Heart left ventricle (tissue), 16 donors: ENCODE measurements at regions not wholly inside any gene's neighbourhood (a gene's known extent, or its start where the extent isn't known, plus 50 kb on each side); places are given as distances from the start of the nearest gene placed in this dataset.
A peak's percentile ranks its signal among the peaks of the same experiment; 100 is the strongest.

Experiments used
- ATAC-seq, 4 donors: fragments of 200-7000 bp; cut with Tn5 transposase; one replicate each; pipeline ENCODE4 v1.9.1; 2020 to 2022; ENCODE audit warnings: moderate library complexity in 4 of 4, mild to moderate bottlenecking in 3 of 4, moderate number of reproducible peaks in 1 of 4
- DNase-seq, 5 donors: peaks; one replicate each; pipeline ENCODE4 v3.0.0-alpha.2; 2020
- H3K27ac ChIP-seq, 12 donors: fragments of 200-600 bp; sonication (generic) in 4 of 12; one replicate each; pipeline versions ENCODE4 v1.5.0 to v1.8.0; 2016 to 2022; ENCODE audit warnings: mild to moderate bottlenecking in 2 of 12
- H3K27me3 ChIP-seq, 9 donors: fragments of 200-600 bp; sonication (generic) in 2 of 9; one replicate each; pipeline versions ENCODE4 v1.5.1 to v1.8.0; 2016 to 2022; ENCODE audit warnings: mild to moderate bottlenecking in 3 of 9
- H3K36me3 ChIP-seq, 9 donors: fragments of 200-600 bp; sonication (generic) in 2 of 9; one replicate each; pipeline versions ENCODE4 v1.5.0 to v1.8.0; 2018 to 2022; ENCODE audit warnings: mild to moderate bottlenecking in 2 of 9
- H3K4me1 ChIP-seq, 12 donors: fragments of 200-600 bp; sonication (generic) in 4 of 12; one replicate each; pipeline versions ENCODE4 v1.5.0 to v1.8.0; 2016 to 2022; ENCODE audit warnings: mild to moderate bottlenecking in 3 of 12
- H3K4me3 ChIP-seq, 12 donors: fragments of 200-600 bp; sonication (generic) in 4 of 12; one replicate each; pipeline versions ENCODE4 v1.5.0 to v1.8.0; 2017 to 2022; ENCODE audit warnings: mild to moderate bottlenecking in 9 of 12, moderate library complexity in 4 of 12
- H3K9me3 ChIP-seq, 12 donors: fragments of 200-600 bp; sonication (generic) in 4 of 12; one replicate each; pipeline versions ENCODE4 v1.5.0 to v1.8.0; 2016 to 2022; ENCODE audit warnings: mild to moderate bottlenecking in 1 of 12
- CTCF ChIP-seq, 12 donors: fragments of 200-600 bp; sonication (generic) in 4 of 12; IDR thresholded peaks; one replicate each; pipeline versions ENCODE4 v1.5.0 to v1.8.0; 2018 to 2022; ENCODE audit warnings: antibody characterized with exemption in 12 of 12, mild to moderate bottlenecking in 5 of 12
- POLR2A ChIP-seq, 2 donors: fragments of 450-650 bp; IDR thresholded peaks; one replicate each; pipeline ENCODE4 v1.6.1; 2017; ENCODE audit warnings: antibody characterized with exemption in 2 of 2, mild to moderate bottlenecking in 2 of 2, moderate library complexity in 2 of 2
- WGBS, 4 donors: extraction: QIAGEN DNeasy Blood & Tissue Kit in 2 of 4; methylation state at CpG; one replicate each; pipeline versions ENCODE4 v1.1.5 to v1.1.7; 2013 to 2018; 5-methylcytosine and 5-hydroxymethylcytosine counted together
- intact Hi-C, 10 donors: fragments of 100-400 bp; cut with DNase I; formaldehyde crosslinking; loops; one replicate each; pipeline versions ENCODE4 v1.11.1 to v1.14.2; 2022
- donor health status: ischemic (EF 13 %, LVEDD 7.1; RV severe dilation, severe dysfunction).
- donor health status: healthy with polysubstance abuse.
- donor health status: DM: no; HTN: yes; CAD: no.
- donor health status: DM: no; HTN: no; CAD: no.
- donor health status: ischemic (EF 25% LVEDD 6.9; RV normal size, moderate dysfunction).
- donor health status: ischemic (EF 25% LVEDD 5.7; RV mildly dilated, moderate dysfunction).
- donor health status: healthy.
- donor health status: DM: yes; HTN: yes; CAD: no.
- donor health status: ischemic (EF 35%, LVEDD 5.7; RV mildly dilated, moderate dysfunction).
- donor health status: nonischemic (EF 11% LVEDD 7.7; RV severe dilation, severe dysfunction).
- donor health status: DM: yes; HTN: yes; CAD: no.
- donor health status: PGD.
- donor health status: ischemic (EF 29% LVEDD 5.4; RV normal size, mild dysfunction).
- donor health status: nonischemic (EF 23%, LVEDD 6.1; RV moderate dilation, normal function).

- Histone ChIP-seq H3K27ac (no peak overlapping the region), H3K27me3 (no peaks in the 10 kb centered on the region), H3K4me3 (no peak overlapping the region), H3K9me3 (no peaks in the 10 kb centered on the region), H3K36me3 (no peaks in the 10 kb centered on the region), H3K4me1 (peaks cover 0 to 7% (median 0%) of the 10 kb centered on the region in 12 donors)
- TF ChIP-seq POLR2A (IDR thresholded peaks at IDR 0.05), result no peak
- no peak for TF ChIP-seq CTCF (IDR thresholded peaks at IDR 0.05)
- WGBS, 4 donors, result 26 to 31% (median 28%) methylated on average over 6 of the region's 6 CpGs
- ATAC-seq, result peak; percentile 45 to 71 (median 60)
- intact Hi-C loops, result no loop called here
- DNase-seq, result peak in 3 of 5 donors; percentile 30 to 66 (median 51)
Observed at GRCh38 chr10:10092581-10092980, 925.1 kb upstream of the CELF2 start.

- DNase-seq (no peak), ATAC-seq (no peak)
- Histone ChIP-seq H3K4me3 (no peak overlapping the region), H3K9me3 (no peaks in the 10 kb centered on the region), H3K27ac (no peak overlapping the region), H3K4me1 (peaks cover 0 to 7% (median 0%) of the 10 kb centered on the region in 12 donors), H3K36me3 (no peaks in the 10 kb centered on the region), H3K27me3 (no peaks in the 10 kb centered on the region)
- 73 to 84% (median 77%) methylated on average over 3 of the region's 3 CpGs for WGBS, 4 donors
- intact Hi-C loops, result no loop called here
- TF ChIP-seq POLR2A (IDR thresholded peaks at IDR 0.05) (no peak), CTCF (IDR thresholded peaks at IDR 0.05) (no peak)
Observed at GRCh38 chr10:10093021-10093420, 924.7 kb upstream of the CELF2 start.

GRCh38 chr10:10094691-10095090 lies 923.0 kb upstream of the CELF2 start:
- intact Hi-C loops, result no loop called here
- Histone ChIP-seq H3K9me3 (peaks cover 0 to 6% (median 0%) of the 10 kb centered on the region in 12 donors), H3K4me1 (peaks cover 0 to 7% (median 0%) of the 10 kb centered on the region in 12 donors), H3K36me3 (no peaks in the 10 kb centered on the region), H3K4me3 (no peak overlapping the region), H3K27me3 (no peaks in the 10 kb centered on the region), H3K27ac (no peak overlapping the region)
- no peak for TF ChIP-seq CTCF (IDR thresholded peaks at IDR 0.05)
- TF ChIP-seq POLR2A (IDR thresholded peaks at IDR 0.05), result no peak
- 23 to 60% (median 48%) methylated on average over 5 of the region's 5 CpGs for WGBS, 4 donors
- ATAC-seq (peak in 1 of 4 donors; percentile 51), DNase-seq (no peak)

- Histone ChIP-seq H3K9me3 (peaks cover 0 to 11% (median 0%) of the 10 kb centered on the region in 12 donors), H3K27me3 (no peaks in the 10 kb centered on the region), H3K36me3 (no peaks in the 10 kb centered on the region), H3K4me1 (peaks cover 0 to 7% (median 0%) of the 10 kb centered on the region in 12 donors), H3K27ac (no peak overlapping the region), H3K4me3 (no peak overlapping the region)
- intact Hi-C loops, result no loop called here
- TF ChIP-seq POLR2A (IDR thresholded peaks at IDR 0.05), result no peak
- no peak for TF ChIP-seq CTCF (IDR thresholded peaks at IDR 0.05)
- no peak for DNase-seq
- no peak for ATAC-seq
Observed at GRCh38 chr10:10096296-10096695, 921.4 kb upstream of the CELF2 start.
